ENCODE measurements at regions not wholly inside any gene's neighbourhood (a gene's known extent, or its start where the extent isn't known, plus 50 kb on each side); places are given as distances from the start of the nearest gene placed in this dataset.

GRCh38 chr7:54097886-54098285 lies 444.3 kb upstream of the VSTM2A start:
- no peak for TF ChIP-seq ZNF565 (CRISPR knock-in tag; conservative IDR thresholded peaks at IDR 0.05; ENCODE audit: low read depth)
- no peak for TF ChIP-seq PATZ1 (CRISPR knock-in tag; IDR thresholded peaks at IDR 0.05; ENCODE audit: borderline replicate concordance)
- no peak for TF ChIP-seq ARNTL (CRISPR knock-in tag; IDR thresholded peaks at IDR 0.05; ENCODE audit: borderline replicate concordance, low read depth)
- TF ChIP-seq CREB5 (CRISPR knock-in tag; IDR thresholded peaks at IDR 0.05; ENCODE audit: low read depth) = no peak
- TF ChIP-seq ZFP3 (CRISPR knock-in tag; IDR thresholded peaks at IDR 0.05) = no peak
- no peak for TF ChIP-seq POU6F1 (CRISPR knock-in tag; IDR thresholded peaks at IDR 0.05; ENCODE audit: borderline replicate concordance, low read depth)
- TF ChIP-seq ZFP30 (CRISPR knock-in tag; IDR thresholded peaks at IDR 0.05) = no peak
- no peak for TF ChIP-seq ZNF8 (CRISPR knock-in tag; IDR thresholded peaks at IDR 0.05)
- TF ChIP-seq ESRRG (CRISPR knock-in tag; IDR thresholded peaks at IDR 0.05) = no peak
- no peak for TF ChIP-seq TCF4 (CRISPR knock-in tag; IDR thresholded peaks at IDR 0.05; ENCODE audit: borderline replicate concordance)
